ENCODE measurements at regions not wholly inside any gene's neighbourhood (a gene's known extent, or its start where the extent isn't known, plus 50 kb on each side); places are given as distances from the start of the nearest gene placed in this dataset.

GRCh38 chr3:124459678-124460077, 270.6 kb upstream of the UMPS start (continued):
- no peak for TF ChIP-seq E2F6 (IDR thresholded peaks at IDR 0.05)
